ENCODE measurements at regions not wholly inside any gene's neighbourhood (a gene's known extent, or its start where the extent isn't known, plus 50 kb on each side); places are given as distances from the start of the nearest gene placed in this dataset.

DNA sequence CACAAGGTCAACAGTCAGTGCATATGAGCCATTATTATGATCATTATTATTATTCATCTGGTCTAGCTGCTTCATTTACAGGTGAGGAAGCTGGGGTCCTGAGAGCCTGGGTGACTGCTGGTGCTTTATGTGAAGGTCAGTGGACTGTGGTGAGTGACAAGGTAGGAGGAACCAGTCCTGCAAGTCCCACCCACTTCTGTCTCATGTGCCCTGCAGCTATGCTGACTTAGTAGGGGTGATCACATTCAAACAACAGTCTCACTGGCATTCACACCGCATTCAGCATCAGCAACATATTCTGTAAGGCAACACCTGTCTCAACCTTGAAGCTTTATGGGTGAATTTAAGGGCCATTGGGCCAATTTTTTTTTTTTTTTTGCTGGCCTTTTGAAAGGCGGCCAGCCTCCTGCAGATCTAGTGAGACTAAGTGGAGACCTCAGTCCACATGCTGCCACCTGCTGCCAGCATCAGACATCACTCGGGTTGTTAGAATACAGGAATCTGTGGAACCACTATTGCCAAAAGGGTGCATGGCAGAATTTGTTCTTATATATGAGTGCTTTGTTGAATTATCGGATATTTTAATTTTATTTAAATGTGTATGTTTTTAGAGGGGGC, 59.9 kb upstream of the CACNA1E start:
- DNase-seq (ENCODE audit: extremely low read depth, low read depth): peak; percentile 47

DNA sequence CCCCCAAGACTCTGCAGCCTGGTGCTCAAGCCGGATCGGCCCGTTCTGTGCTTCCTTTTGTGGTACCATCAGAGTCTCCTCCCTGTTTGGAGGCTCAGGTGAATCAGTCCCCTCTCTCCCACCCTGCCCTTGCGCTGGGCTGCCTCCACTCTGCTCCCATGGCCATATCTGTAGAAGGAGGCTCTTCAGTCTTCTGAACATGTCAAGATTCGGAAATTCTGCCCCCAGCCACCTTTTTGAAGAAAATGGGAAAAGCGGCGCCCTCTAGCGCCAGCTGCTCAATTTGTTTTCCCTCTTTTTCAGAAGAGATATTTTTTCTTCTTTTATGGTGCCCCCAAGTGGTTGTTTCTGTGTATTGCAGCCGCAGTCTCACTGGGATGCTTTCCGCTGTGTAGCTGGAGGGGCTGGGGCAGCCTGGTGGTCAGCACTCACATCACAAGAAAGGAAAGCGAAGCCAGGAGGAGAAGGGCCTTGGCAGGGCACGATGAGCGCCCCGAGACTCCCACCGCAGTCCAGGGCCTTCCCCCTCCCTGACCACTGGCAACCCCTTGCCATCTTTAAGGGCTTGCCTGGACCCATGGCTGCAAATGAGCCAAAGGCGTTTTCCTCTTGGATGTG, 58.4 kb upstream of the CACNA1E start:
- DNase-seq (ENCODE audit: extremely low read depth, low read depth): peak; percentile 79

DNA sequence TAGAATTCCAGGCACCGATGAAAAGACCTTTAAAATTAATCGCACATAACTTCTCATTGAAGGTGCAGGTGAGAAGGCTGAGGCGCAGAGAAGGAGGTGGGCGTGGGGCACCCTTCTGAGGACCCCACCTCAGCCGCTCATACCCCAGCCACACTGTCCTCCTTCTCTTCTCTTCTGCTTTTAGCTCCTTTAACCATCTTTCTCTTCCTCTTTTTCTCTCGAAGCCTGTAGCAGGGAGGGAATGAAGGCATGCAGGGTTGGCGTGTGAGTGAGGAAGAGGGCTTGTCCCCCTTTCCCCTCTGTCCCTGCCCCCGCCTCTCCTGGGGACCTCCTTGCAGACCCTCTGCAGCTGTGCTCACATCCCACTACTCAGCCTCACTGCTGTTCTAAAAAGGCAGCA, 57.8 kb upstream of the CACNA1E start:
- no peak for DNase-seq (ENCODE audit: extremely low read depth, low read depth)

DNA sequence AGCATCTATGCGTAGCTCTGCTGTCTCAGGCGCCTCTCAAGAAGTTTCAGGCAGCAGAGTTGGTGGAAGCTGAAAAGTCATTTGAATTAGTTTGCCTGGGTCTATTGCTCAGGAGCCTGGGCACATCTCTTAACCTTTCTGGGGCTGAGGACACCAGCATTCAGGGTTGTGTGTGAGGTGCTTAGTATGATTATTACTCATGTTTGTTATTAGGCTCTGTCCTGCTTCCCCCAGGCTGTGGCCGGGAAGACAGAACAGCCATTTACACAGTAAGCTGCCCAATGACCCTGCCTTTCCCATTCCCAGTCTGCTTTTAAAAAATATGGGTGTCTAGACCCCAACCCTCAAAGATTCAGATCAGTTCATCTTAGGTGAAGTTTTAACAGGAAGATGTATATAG, 53.9 kb upstream of the CACNA1E start:
- DNase-seq (ENCODE audit: extremely low read depth, low read depth): no peak

DNA sequence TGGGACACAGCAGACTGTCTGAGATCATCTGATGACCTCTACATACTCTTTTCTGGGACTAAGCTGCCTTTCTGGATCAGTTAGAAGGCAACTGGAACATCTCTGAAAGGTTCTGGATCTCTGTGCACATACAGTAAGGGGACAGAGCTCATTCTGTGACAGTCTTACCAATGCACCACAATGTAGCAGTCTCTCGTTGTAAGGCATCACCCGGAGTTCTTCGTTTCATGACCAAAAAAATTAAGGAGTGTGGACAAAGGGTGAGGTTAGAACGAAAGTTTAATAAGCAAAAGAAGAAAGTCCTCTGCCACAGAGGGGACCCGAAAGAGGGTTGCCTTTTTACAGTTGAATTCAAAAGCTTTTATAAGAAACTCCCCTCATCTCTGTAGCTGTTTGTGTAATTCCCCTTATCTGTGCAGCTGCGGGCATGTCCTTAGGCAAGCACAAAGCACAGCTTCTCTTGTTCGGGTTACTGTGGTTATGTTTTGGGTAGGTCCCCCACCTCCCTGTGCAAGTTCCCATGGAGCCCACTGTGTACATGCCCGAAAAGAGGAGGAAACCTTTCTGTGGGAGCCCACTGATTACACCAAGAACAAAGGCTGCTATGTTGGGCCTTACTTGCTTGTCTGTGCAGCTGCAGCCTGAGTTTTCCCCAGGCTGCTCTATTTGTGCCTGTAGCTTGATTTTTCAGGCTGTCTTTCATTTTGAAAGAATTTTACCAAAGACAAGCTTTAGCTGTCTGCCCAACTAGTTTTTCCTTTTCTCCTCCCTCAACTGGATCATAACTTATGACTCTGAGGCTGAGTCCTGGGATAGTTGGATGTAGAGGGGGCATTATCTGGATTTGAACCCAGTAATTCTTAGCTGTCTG, 53.1 kb upstream of the CACNA1E start:
- DNase-seq (ENCODE audit: extremely low read depth, low read depth): no peak

All from NCI-H460 (cell line).